ENCODE measurements at regions not wholly inside any gene's neighbourhood (a gene's known extent, or its start where the extent isn't known, plus 50 kb on each side); places are given as distances from the start of the nearest gene placed in this dataset.

- no peak for TF ChIP-seq CTCF (IDR thresholded peaks at IDR 0.05)
- no peak for TF ChIP-seq POLR2A (IDR thresholded peaks at IDR 0.05)
These were observed 144.1 kb downstream of the CENPF start for GRCh38 chr1:214747050-214747635.

Measured in sigmoid colon (tissue), 3 donors.